GM19099 (cell line): ENCODE measurements at regions not wholly inside any gene's neighbourhood (a gene's known extent, or its start where the extent isn't known, plus 50 kb on each side); places are given as distances from the start of the nearest gene placed in this dataset.

ENCODE experiments used
- POLR2A ChIP-seq: IDR thresholded peaks from 3 replicates; pipeline ENCODE4 v1.6.1; 2011; ENCODE audit warnings: low read depth; ENCODE audit not compliant: insufficient read length; ENCODE audit errors: extremely low read depth

DNA sequence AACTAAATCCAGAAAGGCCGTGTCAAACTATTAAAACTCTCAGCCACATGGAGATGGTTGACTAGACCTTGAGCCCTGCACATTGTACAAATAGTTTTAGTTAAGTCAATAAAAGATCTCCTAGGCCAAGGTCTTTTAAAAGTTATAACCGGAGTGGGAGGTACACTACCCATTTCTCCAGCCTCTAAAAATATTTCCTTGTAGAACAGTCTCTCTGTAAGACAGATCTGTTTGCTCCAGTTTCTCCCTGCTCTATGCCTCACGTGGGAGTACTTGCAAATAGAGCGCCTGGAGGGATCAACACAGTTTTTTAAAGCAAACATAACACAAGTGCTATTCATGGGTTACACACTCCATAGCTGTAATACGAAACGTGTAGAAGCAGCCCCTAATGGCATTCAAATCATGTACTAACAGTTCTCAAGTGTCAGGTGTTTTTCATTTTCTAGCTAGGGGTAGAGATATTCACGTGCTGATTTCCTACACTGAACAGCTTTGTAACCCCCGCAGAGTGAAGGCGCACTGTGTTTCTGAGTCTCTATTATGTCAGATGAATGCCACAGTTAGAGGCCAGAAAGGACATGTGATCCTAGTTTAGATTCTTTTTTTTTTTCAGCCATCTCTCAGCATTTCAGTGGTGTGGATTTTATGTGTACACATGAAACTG, 703.4 kb upstream of the GRAMD2B start:
- no peak for TF ChIP-seq POLR2A

DNA sequence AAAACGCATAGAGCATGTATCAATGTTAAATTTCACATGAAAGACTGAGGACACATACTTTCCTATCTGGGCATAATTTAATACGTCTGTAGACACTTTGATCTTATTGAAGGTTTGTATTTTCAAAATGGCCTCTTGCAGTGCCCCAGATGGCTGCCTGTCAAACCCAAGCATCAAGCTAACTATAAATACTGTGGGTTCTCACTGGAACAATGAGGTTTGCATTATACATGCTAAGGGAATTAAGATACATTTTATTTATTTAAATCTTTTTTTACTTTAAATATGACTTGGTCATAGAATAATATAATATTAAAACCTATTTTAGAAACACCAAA, 702.9 kb upstream of the GRAMD2B start:
- TF ChIP-seq POLR2A, result no peak

- TF ChIP-seq POLR2A, result no peak
Measured at GRCh38 chr5:125720721-125721120, 702.5 kb upstream of the GRAMD2B start.

DNA sequence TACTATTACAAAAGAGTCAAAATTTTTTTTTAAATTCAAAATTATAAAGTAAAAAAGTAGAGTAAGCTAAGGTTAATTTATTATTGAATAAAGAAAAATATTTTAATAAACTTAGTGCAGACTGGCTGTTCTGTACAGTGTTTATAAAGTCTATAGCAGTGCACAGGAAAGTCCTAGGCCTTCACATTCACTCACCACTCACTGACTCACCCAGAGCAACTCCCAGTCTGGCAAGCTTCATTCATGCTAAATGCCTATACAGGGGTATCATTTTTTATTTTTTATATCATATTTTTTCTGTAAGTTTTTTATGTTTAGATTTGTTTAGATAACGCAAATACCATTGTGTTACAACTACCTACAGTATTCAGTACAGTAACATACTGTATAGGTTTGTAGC, 700.7 kb upstream of the GRAMD2B start:
- TF ChIP-seq POLR2A, result no peak

- no peak for TF ChIP-seq POLR2A
Measured at GRCh38 chr5:125725691-125726090, 697.5 kb upstream of the GRAMD2B start.

DNA sequence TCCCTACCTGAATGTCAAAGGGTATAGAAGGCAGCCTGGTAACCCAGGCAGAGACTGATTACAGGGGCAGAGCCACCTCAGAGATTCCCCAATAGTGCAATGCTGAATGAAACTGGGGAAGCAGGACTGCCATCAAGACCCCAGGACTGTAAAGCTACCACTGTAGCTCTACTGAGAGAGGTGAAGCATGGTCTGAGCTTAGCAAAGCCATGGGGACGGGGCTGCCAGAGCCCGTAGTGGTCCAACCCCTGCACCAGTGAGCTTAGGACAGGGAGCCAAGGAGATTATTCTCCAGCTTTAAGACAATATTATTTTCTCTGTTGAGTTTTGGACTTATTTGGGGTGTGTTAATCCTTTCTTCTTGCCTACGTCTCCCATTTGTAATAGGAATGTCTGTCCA, 679.3 kb upstream of the GRAMD2B start:
- no peak for TF ChIP-seq POLR2A

DNA sequence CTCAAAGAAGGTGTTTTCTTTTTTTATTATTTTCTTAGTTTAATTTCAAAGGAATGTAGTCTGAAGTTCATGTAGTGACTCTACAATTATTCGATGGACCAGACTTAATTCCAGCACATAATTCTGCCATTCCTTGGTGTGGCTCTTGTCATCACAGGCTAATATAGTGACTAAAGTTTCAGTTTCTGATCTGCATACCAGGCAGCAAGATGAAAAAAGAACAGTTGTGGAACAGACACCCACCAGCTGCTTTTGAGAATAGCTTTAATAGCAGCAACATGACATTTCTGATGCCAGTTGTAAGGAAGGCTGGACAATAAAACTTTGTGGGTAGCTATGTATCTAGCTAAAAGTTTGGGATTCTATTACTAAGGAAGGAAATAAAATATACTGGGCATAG, 676.3 kb upstream of the GRAMD2B start:
- TF ChIP-seq POLR2A, result no peak

- TF ChIP-seq POLR2A, result no peak
Measured at GRCh38 chr5:125750147-125750860, 672.9 kb upstream of the GRAMD2B start.

DNA sequence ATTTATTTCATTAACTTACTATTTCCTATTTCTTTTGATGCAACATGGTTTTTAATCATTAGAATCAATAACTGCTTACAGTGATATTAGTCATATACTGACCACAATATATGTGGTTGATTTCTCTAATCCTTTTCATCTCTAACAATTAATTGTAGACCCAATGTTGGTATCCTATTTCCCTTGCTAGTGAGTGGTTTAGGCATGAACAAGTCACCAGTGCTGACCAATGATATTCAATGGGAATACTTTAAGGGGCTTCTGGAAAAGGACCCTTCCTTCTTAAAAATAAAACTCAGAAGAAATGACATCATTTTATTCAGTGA, 672.4 kb upstream of the GRAMD2B start:
- no peak for TF ChIP-seq POLR2A

DNA sequence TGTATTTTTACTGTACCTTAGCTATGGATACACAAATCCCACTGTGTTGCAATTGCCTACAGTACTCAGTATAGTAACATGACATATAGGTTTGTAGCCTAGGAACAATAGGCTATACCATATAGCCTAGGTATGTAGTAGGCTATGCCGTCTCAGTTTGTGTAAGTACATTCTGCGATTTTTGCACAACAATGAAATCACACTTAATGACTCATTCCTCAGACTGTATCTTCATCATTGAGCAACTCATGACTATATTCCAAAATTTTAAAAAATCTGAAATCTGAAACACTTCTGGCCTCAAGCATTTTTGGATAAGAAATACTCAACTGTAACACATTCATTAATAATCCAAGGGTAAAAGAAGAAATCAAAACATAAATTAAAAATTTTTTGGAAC, 666.8 kb upstream of the GRAMD2B start:
- no peak for TF ChIP-seq POLR2A

- TF ChIP-seq POLR2A, result no peak
Measured at GRCh38 chr5:125766706-125767105, 656.5 kb upstream of the GRAMD2B start.

- no peak for TF ChIP-seq POLR2A
Measured at GRCh38 chr5:125775896-125776295, 647.3 kb upstream of the GRAMD2B start.

- no peak for TF ChIP-seq POLR2A
Measured at GRCh38 chr5:125776656-125777139, 646.5 kb upstream of the GRAMD2B start.

GRCh38 chr5:125778791-125779190, 644.4 kb upstream of the GRAMD2B start:
- TF ChIP-seq POLR2A, result no peak

- TF ChIP-seq POLR2A, result no peak
Measured at GRCh38 chr5:125785407-125785806, 637.8 kb upstream of the GRAMD2B start.

DNA sequence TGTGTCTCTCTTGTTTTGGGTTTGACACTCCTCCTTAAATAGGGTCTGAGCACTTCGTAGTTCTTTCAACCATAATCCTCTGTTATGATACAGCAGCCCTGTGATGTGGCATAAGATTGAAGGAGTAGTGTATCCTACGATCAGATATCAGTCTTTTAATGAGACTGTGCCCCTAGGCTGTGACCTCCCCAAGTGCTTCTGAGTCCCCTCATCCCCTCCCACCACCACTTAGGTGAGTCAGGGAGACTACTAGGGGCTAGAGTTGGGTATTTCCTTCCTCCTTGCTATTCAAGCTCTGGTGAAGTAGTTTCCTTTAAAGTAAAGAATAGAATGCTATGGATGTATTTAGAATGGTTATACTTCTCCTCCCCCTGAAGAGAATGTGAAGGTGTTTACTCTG, 637.2 kb upstream of the GRAMD2B start:
- TF ChIP-seq POLR2A, result no peak

DNA sequence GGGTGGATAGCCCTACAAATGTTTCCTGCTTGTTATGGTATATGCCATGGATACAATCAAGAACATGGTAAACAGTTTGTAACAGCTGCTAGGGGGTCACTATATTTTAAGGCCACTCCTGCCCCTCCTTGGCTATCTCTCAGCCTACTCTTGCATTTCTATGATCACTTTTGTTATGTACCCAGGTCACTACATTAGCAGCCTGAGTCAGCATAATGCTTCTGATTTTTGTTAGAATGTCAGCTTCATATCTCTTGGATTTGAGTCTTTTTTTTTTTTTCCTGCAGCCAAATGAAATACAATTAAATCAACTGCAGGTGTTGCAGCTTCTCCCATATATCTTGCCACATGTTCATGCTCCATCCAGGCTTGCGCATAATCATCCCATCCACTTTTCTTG, 629.7 kb upstream of the GRAMD2B start:
- TF ChIP-seq POLR2A, result no peak
